ENCODE measurements at regions not wholly inside any gene's neighbourhood (a gene's known extent, or its start where the extent isn't known, plus 50 kb on each side); places are given as distances from the start of the nearest gene placed in this dataset.
"Not testable (repeated sequence)": the region's sequence is repeated elsewhere in the genome, so short reads cannot be mapped to it uniquely, and the experiment has no call there.

GRCh38 chr6:158920311-158920905 lies 79.6 kb downstream of the RSPH3 start:
- DNase-seq (ENCODE audit: low read depth in 4 of 4, low spot score in 1 of 4): no peak

- DNase-seq (ENCODE audit: low read depth in 4 of 4, low spot score in 1 of 4): no peak
Observed at GRCh38 chr6:158919865-158920264, 80.1 kb downstream of the RSPH3 start.

GRCh38 chr6:158916617-158917016 lies 83.4 kb downstream of the RSPH3 start:
- DNase-seq (ENCODE audit: low read depth in 4 of 4, low spot score in 1 of 4): no peak

GRCh38 chr6:158914923-158915322 lies 85.1 kb downstream of the RSPH3 start:
- DNase-seq (ENCODE audit: low read depth in 4 of 4, low spot score in 1 of 4): no peak

- DNase-seq (ENCODE audit: low read depth in 4 of 4, low spot score in 1 of 4): no peak
Observed at GRCh38 chr6:158913580-158913979, 86.4 kb downstream of the RSPH3 start.

GRCh38 chr6:158912655-158913054 lies 87.3 kb downstream of the RSPH3 start:
- DNase-seq (ENCODE audit: low read depth in 4 of 4, low spot score in 1 of 4): no peak

- peak in 1 of 4 experiments; percentile 5 for DNase-seq (ENCODE audit: low read depth in 4 of 4, low spot score in 1 of 4)
Observed at GRCh38 chr6:158911746-158912480, 88.1 kb downstream of the RSPH3 start.

GRCh38 chr6:158910484-158911440 lies 89.2 kb downstream of the RSPH3 start:
- no peak for DNase-seq (ENCODE audit: low read depth in 4 of 4, low spot score in 1 of 4)

GRCh38 chr6:158909938-158910337 lies 90.1 kb downstream of the RSPH3 start:
- DNase-seq (ENCODE audit: low read depth in 4 of 4, low spot score in 1 of 4): no peak

- no peak for DNase-seq (ENCODE audit: low read depth in 4 of 4, low spot score in 1 of 4)
Observed at GRCh38 chr6:158908606-158909005, 89.4 kb upstream of the EZR start.

- DNase-seq (ENCODE audit: low read depth in 4 of 4, low spot score in 1 of 4): no peak
Observed at GRCh38 chr6:158907931-158908330, 88.8 kb upstream of the EZR start.

- DNase-seq (ENCODE audit: low read depth in 4 of 4, low spot score in 1 of 4): no peak
Observed at GRCh38 chr6:158906926-158907325, 87.8 kb upstream of the EZR start.

GRCh38 chr6:158905277-158905676 lies 86.1 kb upstream of the EZR start:
- DNase-seq (ENCODE audit: low read depth in 4 of 4, low spot score in 1 of 4): no peak

- DNase-seq (ENCODE audit: low read depth in 4 of 4, low spot score in 1 of 4): no peak
Observed at GRCh38 chr6:158903801-158904200, 84.6 kb upstream of the EZR start.

GRCh38 chr6:158900663-158901312 lies 81.6 kb upstream of the EZR start:
- DNase-seq (ENCODE audit: low read depth in 4 of 4, low spot score in 1 of 4): no peak

GRCh38 chr6:158897236-158897635 lies 78.1 kb upstream of the EZR start:
- no peak for DNase-seq (ENCODE audit: low read depth in 4 of 4, low spot score in 1 of 4)

- DNase-seq (ENCODE audit: low read depth in 4 of 4, low spot score in 1 of 4): no peak
Observed at GRCh38 chr6:158895661-158896060, 76.5 kb upstream of the EZR start.

- no peak for DNase-seq (ENCODE audit: low read depth in 4 of 4, low spot score in 1 of 4)
Observed at GRCh38 chr6:158894193-158894592, 75.0 kb upstream of the EZR start.

GRCh38 chr6:158892266-158892665 lies 73.1 kb upstream of the EZR start:
- DNase-seq (ENCODE audit: low read depth in 4 of 4, low spot score in 1 of 4): no peak

- not testable (repeated sequence) for DNase-seq (ENCODE audit: low read depth in 4 of 4, low spot score in 1 of 4)
Observed at GRCh38 chr6:158891560-158891959, 72.4 kb upstream of the EZR start.

- not testable (repeated sequence) for DNase-seq (ENCODE audit: low read depth in 4 of 4, low spot score in 1 of 4)
Observed at GRCh38 chr6:158888171-158888570, 69.0 kb upstream of the EZR start.

Data from stimulated activated CD4-positive, alpha-beta T cell treated with anti-CD3 and anti-CD28 coated beads, Interleukin-1b, Interleukin-23, amount 100 ng/mL, for 24 hours (primary cell).